Fibroblast of mammary gland (primary cell): ENCODE measurements at regions not wholly inside any gene's neighbourhood (a gene's known extent, or its start where the extent isn't known, plus 50 kb on each side); places are given as distances from the start of the nearest gene placed in this dataset.

ENCODE experiments used
- DNase-seq: peaks from one replicate; pipeline ENCODE4 v3.0.0-alpha.2; 2010; ENCODE audit warnings: low read depth
- H3K4me3 ChIP-seq: 2 replicates; pipeline ENCODE4 v1.5.1; 2011; ENCODE audit warnings: low read depth, mild to moderate bottlenecking, low read length, moderate library complexity; ENCODE audit not compliant: control insufficient read depth
- TF ChIP-seq, protein P1 (sequence below): conservative IDR thresholded peaks from 2 replicates; pipeline ENCODE4 v1.5.1; 2011; ENCODE audit warnings: low read depth, low read length, inconsistent platforms; ENCODE audit not compliant: control insufficient read depth, insufficient read depth

- no peak overlapping the region for H3K4me3 ChIP-seq
- TF ChIP-seq, protein P1, sequence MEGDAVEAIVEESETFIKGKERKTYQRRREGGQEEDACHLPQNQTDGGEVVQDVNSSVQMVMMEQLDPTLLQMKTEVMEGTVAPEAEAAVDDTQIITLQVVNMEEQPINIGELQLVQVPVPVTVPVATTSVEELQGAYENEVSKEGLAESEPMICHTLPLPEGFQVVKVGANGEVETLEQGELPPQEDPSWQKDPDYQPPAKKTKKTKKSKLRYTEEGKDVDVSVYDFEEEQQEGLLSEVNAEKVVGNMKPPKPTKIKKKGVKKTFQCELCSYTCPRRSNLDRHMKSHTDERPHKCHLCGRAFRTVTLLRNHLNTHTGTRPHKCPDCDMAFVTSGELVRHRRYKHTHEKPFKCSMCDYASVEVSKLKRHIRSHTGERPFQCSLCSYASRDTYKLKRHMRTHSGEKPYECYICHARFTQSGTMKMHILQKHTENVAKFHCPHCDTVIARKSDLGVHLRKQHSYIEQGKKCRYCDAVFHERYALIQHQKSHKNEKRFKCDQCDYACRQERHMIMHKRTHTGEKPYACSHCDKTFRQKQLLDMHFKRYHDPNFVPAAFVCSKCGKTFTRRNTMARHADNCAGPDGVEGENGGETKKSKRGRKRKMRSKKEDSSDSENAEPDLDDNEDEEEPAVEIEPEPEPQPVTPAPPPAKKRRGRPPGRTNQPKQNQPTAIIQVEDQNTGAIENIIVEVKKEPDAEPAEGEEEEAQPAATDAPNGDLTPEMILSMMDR = no peak
- no peak for DNase-seq
These were observed 403.8 kb upstream of the HS6ST1 start for GRCh38 chr2:128722489-128722888.

DNA sequence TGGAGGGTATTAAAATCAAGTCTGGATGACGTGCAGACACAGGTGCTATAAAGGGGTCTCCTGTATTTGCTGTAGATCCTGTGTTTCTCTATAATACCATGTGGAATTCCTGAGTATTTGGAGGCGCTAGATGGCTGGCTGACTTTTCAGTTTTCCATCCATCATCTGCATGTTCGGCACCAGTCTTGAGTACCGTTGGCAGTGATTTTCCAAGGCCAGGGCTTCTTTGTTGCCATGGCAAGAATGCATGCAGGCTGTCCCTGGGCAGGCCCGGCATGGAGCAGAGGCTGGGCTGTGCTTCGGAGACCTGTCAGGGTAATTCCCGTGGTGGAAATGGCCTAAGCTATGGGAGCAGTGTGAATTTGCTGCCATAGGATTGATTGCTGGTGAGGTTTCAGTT, 405.9 kb upstream of the HS6ST1 start:
- TF ChIP-seq, protein P1 = no peak
- no peak overlapping the region for H3K4me3 ChIP-seq
- no peak for DNase-seq

DNA sequence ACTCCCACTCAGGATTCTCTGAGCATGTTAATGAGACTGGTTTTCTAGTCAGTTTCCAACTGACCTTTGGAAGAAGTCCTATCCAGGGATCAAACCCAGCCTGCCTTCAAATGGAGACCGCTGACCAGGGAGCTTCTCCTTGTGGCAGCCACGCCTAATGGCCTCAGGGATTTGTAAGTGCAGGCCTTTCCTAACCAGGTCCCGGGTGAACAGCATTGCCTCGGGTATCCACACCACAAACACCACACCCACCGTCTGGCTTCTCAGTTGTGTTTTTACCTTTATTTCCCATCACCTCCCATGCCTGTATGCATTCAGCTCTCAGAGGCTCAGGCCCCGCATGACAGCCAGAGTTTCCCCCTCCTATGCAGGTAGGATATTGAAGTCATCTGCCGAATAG, 406.3 kb upstream of the HS6ST1 start:
- no peak for DNase-seq
- H3K4me3 ChIP-seq = no peak overlapping the region
- TF ChIP-seq, protein P1 = no peak

- peak; percentile 25 for DNase-seq
- H3K4me3 ChIP-seq = no peak overlapping the region
- TF ChIP-seq, protein P1 = no peak
These were observed 407.6 kb upstream of the HS6ST1 start for GRCh38 chr2:128726236-128726635.

- TF ChIP-seq, protein P1 = no peak
- no peak overlapping the region for H3K4me3 ChIP-seq
- DNase-seq = no peak
These were observed 408.2 kb upstream of the HS6ST1 start for GRCh38 chr2:128726911-128727310.

DNA sequence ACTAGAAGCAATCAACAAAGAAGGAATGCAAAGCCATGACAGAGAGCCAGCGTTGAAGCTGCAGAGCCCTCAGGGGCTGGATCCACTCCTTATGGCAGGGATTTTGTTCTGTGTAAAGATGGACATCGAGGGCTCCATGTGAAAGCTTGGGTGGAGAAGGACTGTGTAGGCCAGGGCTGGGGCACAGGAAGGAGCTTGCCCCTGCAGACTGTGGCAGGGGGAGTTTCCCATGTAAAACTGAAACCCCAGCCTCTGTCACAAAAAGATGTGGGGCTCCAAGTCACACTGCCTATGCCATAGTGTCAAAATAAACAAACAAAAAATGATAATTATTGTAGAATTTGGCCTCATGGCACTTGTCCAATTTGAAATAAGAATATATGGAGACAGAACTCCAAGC, 408.7 kb upstream of the HS6ST1 start:
- TF ChIP-seq, protein P1 = no peak
- DNase-seq = no peak
- no peak overlapping the region for H3K4me3 ChIP-seq

- no peak overlapping the region for H3K4me3 ChIP-seq
- DNase-seq = peak; percentile 98
- TF ChIP-seq, protein P1 = no peak
These were observed 409.2 kb upstream of the HS6ST1 start for GRCh38 chr2:128727914-128728313.
